SK-N-SH (cell line): ENCODE measurements at regions not wholly inside any gene's neighbourhood (a gene's known extent, or its start where the extent isn't known, plus 50 kb on each side); places are given as distances from the start of the nearest gene placed in this dataset.

Experiments used
- CTCF ChIP-seq: fragments of 200-600 bp; sonication (generic); IDR thresholded peaks from 2 replicates; pipeline ENCODE4 v1.6.1; 2017; ENCODE audit warnings: antibody characterized with exemption, mild to moderate bottlenecking, moderate library complexity
- EZH2phosphoT487 ChIP-seq: fragments of 200-600 bp; sonication (generic); IDR thresholded peaks from 2 replicates; pipeline ENCODE4 v1.6.1; 2017; ENCODE audit warnings: low read depth, mixed run types, mild to moderate bottlenecking, antibody characterized with exemption, moderate library complexity, borderline replicate concordance
- GATA2 ChIP-seq: sonication (generic); formaldehyde crosslinking; IDR thresholded peaks from 2 replicates; pipeline ENCODE4 v1.5.0; 2020; ENCODE audit warnings: mild to moderate bottlenecking, missing genetic modification reagents
- POLR2AphosphoS5 ChIP-seq: IDR thresholded peaks from 2 replicates; pipeline ENCODE4 v1.6.1; 2012; ENCODE audit warnings: low read depth, low read length
- RCOR1 ChIP-seq: fragments of 150-350 bp; IDR thresholded peaks from 2 replicates; pipeline ENCODE4 v1.6.1; 2017; ENCODE audit warnings: antibody characterized with exemption, low read length
- TF ChIP-seq, protein P1 (sequence below): fragments of 150-350 bp; IDR thresholded peaks from 2 replicates; pipeline ENCODE4 v1.6.1; 2016; ENCODE audit warnings: mild to moderate bottlenecking, low read depth, low read length

DNA sequence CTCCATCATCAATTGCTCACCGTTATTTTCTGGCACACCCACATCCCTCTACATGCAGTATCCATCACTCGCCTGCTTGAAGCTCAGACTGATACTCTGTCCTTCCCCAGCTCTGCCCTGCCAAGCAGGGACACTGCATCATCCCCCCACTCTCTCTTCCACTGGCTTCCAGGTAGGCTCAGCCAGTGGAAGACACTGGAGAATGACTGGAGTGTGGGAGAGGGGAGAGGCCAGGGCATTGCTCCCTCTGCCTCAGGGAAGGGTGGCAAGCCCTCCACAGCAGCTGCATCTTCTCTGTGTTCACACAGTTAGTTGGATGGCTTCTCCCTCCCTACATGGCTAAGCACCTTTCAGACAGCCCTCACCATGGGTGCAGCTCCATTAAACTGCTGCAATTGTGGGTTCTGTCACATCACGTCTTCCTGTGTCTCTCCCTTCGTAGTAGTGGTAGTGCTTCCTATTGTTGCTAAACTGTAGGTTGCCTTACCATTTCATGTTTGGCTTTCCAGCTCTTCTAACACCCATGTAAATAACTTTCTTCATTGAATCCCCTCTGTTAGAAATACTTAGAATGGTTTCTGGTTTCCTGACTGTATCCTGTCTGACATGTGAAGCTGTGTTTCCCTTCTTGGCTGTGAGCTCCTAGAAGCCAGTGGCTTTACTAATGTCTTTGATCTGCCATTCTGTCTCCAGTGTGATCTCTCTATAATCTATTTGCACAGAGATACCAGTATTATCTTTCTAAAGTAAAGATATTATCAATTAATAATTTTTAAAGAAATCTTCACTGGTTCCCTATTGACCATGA lies 483.7 kb upstream of the LRRN3 start:
- TF ChIP-seq CTCF, result no peak
- TF ChIP-seq EZH2phosphoT487, result no peak
- no peak for TF ChIP-seq RCOR1
- TF ChIP-seq, protein P1, sequence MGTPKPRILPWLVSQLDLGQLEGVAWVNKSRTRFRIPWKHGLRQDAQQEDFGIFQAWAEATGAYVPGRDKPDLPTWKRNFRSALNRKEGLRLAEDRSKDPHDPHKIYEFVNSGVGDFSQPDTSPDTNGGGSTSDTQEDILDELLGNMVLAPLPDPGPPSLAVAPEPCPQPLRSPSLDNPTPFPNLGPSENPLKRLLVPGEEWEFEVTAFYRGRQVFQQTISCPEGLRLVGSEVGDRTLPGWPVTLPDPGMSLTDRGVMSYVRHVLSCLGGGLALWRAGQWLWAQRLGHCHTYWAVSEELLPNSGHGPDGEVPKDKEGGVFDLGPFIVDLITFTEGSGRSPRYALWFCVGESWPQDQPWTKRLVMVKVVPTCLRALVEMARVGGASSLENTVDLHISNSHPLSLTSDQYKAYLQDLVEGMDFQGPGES, result no peak
- TF ChIP-seq POLR2AphosphoS5, result no peak
- TF ChIP-seq GATA2, result no peak
